ENCODE measurements at regions not wholly inside any gene's neighbourhood (a gene's known extent, or its start where the extent isn't known, plus 50 kb on each side); places are given as distances from the start of the nearest gene placed in this dataset.

DNA sequence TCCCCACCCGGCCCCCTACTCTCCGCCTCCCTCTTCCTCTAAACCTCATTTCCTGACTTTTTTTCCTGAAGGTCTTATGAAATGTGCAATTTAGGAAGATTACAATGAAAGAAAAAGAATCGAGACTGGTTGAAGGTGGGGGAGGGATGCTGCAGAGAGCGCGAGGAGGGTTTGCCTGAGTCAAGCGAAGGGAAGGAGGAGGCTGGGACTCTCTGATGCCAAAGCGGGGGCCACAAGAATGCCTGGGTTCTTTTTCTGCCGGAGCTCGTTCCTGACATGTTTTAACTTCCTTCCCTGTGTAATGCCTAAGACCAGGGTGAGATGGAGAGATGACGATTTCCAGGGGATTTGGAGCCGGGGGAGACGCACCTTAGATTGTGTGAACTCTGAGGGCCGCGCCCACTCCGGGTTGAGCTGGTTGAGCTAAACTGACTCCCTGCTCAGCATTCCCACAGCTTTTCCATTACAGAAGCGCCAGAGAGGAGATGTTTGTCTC lies 270.5 kb upstream of the SORL1-AS1 start:
- DNase-seq, result no peak

DNA sequence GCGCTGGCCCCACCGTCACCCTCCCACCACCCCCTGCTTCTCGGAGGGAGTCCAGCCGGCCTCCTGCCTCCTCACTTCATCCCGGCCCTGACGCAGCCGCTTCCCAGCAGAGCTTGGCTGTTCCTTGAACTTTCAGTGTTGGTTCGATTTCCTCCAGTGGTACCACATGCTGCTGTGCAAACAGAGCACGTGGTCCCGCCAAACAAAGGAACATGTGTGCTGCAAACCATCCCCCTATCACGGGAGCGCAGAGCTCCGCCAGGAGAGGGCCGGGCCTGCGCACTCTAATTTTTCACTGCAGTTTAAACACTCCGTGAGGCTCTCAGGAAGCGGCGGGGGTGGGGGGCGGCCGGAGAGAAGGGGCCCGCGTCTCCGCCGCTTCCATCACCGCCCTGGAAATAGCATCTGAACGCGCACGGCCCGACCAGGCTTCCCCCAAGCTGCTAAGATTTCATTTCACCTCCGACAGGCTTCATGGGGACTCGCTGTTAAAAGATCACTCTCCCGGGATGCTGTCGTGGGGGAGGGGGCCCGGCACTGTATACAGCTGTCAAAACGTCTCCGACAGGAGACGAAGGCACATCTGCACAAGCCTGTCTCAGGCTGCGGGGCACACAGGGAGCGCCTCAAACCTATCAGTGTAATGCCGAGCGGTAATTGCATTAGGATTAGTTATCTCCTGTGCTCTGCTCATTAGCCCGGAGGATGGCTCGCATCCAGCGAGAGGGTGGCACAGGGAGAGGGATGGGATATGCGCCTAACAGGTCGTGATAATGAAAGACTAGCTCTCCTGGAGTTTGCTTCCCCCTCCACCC lies 269.9 kb upstream of the SORL1-AS1 start:
- peak; percentile 25 for DNase-seq

DNA sequence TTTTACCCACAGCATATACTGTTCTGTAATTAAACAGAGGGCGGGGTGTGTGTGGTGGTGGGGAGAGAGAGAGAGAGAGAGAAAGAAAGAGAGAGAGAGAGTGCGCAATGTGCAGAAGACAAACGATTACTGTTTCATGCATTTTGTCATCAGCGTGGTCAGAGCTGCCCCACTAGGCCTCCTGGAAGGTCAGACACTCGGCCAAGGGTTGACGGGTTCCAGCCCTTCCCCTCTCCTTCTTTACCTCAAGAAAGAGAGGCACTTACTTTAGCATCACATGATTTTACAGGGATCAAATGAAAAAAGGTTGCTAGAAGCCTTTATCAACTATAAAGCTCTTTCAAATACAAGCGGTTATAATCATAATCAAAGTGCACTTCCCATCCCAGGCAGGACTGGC lies 269.2 kb upstream of the SORL1-AS1 start:
- DNase-seq, result no peak

DNA sequence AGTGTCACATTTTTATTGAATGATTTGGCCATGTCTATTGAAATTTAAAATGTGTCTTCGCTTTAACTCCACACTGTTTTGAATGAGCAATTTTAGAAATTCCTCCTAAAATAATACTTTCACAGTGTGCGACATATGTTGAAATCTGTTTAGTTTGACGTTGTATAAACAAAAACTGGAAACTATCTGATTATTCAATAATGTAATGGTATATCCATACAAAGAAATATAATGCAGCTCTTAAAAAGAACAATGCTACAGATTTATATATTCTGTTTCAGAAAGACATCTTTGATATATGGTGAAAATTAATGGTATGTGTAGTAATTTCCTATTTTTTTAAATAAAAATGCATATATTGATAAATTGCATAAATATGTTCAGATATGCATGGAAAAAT lies 268.7 kb upstream of the SORL1-AS1 start:
- no peak for DNase-seq

DNA sequence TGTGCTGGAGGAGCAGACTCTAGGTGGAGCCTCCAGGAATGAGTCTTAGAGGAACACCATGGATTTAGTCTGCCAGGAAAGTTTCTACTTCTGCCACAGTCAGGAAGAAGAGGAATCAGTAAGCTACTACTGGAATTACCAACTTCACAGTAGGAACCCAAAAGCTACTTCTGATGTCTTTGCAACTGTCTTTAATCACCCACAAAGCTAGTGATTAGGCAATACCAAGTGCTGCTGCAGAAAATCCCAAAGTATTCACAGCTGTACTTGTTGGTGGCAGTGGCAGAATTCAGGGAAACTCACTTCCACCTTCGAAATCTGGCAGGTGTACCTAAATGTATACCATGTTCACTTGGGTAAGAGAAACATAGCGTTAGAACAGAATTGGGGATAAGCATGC lies 264.5 kb upstream of the SORL1-AS1 start:
- DNase-seq, result no peak

DNA sequence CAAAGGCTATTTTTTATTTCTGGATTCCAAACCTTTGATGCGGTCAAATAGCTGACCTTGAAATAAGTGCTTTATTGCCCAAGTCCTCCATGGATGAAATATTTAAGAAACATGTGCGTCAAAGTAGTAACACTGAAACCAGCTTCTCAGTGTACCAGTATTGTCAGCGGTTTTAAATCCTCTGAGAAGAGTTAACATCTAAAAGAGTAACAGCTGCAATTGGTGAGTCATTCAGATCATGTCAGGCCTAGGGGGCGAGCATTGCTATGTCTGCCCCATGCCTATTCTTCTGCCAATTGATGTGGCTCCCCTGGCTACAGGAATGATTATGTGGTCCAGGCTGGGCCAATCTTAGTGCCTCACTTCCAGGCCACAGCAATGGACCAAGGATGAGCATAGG lies 263.3 kb upstream of the SORL1-AS1 start:
- no peak for DNase-seq

DNA sequence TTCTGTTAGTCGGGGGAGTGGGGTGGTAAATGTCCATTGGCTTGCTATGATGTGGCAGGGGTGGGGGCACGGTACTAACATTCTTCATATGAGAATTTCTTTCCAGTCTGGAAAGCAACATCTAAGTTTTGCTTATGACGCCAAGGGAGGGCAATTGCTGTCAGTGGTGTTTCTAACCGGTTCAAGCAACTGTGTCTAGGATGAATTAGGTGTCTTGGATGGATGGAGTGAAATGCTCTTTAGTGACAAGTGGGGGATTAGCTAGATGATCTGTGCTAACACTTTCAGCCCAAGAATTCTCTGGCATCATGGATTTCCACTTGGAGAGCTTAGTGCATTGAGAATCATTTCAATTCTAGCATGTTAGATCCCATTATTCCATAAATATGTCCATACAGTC lies 262.6 kb upstream of the SORL1-AS1 start:
- DNase-seq, result no peak

DNA sequence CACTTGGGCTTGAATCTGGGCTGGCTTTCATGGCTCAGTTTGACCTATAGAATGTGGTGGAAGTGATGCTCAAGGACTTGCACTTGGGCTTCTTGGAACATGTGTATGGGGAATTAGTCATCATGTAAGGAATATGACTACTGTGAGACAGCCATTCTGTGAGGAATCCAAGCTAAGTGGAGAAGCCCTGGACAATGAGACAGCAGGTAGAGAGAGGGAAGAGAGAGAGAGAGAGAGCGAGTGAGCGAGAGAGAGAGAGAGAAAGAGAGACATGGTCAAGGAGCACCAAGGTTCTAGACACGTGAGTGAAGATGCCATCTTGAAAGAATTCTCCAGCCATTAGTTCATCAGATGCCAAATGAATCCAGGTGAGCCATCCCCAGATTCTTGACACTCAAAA lies 261.6 kb upstream of the SORL1-AS1 start:
- DNase-seq, result no peak

DNA sequence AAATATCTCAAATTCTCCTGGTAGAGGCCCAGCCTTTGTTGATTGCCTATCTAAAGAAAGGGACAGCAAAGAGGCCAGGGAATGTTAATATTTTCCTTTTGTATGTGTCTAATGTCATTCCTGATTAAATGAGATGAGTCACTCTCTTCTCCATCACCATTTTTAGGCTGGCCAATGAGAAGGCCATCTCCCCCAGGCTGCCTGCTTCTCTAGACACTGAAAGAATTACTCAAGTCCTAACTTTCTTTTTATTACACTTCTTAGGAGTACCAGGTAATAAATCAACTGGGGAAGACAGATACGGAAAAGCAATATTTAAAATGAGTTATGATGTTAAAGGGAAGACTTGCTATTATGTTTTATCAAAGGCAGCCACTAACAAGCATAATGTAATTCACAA lies 259.2 kb upstream of the SORL1-AS1 start:
- no peak for DNase-seq

DNA sequence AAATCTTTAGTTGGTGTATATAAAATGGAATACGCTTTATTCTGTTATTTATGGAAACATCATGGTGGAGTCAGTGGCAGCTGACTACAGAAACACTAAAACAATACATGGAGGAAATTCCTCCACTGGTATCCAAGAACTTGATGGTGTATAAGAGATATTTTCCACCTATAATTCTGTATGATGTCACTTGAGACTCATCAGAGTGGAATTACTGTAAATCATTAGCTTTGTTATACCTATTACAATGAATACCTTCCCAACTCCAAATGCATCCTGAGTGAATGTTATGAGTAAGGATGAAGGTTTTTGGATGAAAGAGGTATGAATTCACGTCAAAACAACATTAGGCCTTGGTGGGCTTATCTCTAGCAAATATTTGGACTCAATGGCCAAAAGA lies 258.5 kb upstream of the SORL1-AS1 start:
- DNase-seq, result no peak

DNA sequence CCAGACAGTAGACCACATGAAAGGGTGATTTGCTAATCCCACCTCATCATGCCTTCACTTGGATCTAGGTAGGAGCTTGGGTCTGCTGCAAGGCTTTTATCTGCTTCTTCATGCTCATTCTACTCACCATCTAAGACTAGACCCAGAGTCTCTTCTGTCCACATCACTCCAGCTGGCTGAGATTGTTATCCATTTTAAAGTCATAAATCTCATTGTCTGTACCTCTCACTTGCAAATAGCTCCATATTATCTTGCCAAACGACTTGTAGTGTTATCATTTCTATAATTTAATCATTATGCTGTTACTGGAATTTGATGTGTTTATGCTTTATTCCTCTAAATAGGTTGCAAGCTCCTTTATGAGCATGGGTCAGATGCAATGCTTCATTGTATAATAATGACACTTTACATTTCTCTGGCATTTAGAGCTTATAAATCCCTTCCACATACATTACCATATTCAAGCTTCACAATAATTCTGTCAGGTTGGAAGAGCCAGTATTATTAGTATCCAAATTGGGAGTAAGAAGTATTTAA lies 254.2 kb upstream of the SORL1-AS1 start:
- DNase-seq, result no peak

DNA sequence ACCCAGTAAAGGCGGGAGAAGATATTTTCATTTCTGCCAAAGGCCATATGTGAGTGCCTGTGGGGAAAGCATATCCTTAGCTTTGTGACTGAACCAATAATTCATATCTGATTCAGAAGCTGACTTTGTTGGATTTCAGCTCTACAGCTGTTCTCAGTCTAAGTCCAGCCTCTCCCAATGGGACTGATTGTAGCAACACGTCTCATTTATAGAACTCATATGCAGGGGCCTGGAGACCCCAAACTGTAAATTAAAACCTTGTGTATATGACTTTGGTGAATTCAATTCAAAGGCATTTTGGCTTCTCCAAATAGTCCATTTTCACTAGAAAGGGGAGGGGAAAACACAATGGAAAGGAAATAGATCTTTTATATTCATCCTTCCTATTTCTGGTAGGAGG lies 250.4 kb upstream of the SORL1-AS1 start:
- DNase-seq, result no peak

DNA sequence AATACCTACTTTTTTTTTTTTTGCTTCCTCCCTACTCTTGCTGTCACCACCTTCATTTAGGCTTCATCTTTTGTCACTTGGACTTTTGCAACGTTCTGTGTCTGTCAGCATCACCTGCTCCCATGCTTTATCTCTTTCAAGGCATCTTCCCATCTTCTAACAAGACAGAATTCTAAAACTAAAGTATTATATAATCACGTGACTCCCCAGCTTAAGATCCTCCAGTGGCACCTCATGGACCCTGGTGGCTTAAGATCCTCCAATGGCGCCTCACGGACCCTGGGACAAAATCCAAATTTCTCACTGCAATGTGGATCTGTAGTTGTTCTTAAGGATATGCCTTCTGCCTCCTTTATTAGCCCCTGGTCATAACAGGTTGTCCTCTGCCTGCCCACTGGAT lies 248.2 kb upstream of the SORL1-AS1 start:
- DNase-seq, result no peak

DNA sequence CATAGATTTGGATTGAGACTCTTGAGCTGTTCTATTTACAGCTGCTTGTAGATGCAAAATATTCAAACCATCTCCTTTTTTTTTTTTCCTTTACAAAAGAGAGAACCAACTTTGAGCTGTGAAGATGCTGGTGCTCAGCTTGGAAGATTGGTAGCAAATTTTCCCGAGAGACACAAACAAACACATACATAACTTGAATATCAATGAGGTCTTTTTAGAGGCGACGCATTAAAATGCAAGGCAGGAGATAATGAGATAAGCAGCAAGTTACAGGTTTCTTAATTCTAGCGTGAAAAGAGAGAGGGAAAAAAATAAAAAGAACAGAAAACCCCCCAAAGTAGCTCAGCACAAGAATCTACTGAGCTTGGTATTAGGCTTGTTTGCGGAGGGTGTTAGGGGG lies 247.0 kb upstream of the SORL1-AS1 start:
- no peak for DNase-seq

DNA sequence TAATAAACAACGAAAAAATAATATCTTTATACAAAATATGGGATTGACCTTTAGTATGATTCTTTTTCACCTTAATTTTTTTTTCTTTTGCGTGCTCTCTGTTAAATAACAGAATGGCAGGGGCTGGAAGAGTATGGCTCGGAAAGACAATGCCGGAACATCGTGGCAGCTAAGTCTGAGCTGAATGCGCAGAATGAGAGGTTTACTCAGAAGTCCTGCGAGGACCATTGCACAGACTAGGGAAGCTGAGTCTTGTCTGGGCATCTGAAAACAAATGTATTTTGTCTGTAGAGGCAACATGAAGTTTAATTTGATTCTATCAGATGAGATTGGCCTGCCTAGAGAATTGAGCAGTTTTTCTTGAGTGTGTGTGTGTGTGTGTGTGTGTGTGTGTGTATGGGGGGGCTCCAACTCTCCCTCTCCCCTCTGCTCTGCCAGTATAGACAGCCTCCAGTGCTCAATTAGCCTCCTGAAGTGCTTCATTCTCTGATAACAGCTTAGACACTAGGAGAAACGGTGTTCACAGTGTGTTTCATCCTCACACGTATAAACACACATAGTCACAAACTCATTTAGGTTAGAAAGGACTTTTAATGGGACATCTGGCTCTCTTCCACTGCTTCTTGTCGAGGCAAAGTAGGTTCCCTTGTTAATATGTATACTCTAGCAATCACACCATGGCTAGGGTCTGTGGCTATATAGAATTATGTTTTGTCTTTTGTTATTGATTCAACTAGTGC lies 244.3 kb upstream of the SORL1-AS1 start:
- DNase-seq, result no peak

DNA sequence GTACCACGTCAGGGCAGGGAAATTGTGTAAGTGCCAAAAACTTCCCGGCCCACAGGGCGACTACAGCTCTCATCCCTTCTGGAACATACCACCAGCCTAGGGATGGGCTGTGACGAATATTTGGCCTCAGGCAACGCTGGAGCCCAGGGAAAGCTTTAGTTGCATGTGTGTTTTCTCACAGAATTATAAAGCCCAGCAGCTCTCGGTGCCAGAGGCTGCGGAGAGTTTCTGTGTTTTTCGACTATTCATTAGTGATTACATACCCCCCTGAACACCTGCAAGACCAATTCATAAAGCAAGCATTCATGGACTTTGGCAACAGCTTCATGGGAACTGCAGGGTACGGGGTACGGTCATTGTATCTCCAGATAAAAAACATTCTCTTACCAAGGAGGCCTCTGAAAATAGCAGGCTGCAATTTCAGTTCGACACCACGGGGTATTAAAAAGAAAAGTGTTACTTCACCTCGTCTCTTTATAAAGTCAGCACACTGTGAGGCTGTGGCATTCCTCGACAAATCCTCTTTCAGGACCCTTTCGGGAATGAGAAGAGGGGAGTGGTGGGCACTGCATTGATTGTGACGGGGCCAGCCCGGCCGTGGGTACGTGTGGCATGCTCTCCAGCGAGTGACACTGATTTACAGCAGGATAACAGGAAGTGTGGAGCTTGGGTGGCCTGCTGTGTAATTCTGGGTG lies 243.6 kb upstream of the SORL1-AS1 start:
- no peak for DNase-seq

DNA sequence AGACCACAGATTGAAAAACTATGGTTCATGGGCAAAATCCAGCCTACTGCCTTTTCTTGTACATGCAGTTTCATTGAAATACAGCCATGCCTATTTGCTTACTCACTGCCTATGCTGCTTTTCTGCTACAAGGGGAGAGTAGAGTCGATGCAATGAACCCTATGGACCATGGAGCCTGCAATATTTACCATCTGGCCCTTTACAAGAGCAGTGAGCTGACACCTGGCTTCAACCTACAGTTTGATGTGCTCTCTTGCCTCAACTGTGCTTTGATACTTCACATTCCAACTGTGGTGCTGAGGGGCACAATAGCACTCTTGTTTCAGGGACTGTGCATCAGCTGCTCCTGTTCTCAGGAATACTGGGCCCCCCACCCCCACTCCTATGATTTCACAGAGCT lies 239.5 kb upstream of the SORL1-AS1 start:
- no peak for DNase-seq

DNA sequence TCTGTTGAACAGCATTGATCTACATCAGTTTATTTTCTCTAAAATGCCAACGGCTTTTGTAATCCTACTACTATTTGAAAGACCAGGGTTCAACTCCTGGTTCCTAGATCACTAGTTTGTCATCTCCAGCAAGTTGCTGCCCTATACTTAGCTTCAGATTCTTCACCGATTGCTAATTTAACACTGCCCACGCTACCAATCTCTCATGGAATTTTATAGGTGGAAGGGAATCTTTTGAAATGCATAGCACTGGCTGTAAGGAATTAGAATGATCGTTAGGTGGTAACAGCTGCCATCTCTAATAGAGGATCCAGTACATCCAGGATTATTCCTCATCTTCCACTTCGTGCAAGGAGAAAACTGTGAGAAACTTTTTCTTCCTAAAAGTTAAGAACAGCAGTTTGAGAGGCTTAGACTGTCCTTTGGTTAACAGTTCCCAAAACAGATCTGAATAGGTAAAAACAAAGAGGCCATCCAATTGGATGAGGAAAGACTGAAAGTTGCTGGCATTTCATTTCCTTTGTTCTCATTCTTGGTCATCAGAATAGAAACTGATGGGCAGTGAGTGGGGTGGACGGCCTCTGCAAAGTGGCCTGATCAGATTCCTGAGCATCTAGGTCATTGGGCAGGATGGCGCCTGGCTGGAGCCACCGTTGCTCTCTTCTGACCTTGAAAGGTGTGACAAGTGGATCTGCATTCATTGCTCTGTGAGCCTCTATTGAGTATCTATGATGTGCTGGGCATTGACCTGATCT lies 236.3 kb upstream of the SORL1-AS1 start:
- no peak for DNase-seq

DNA sequence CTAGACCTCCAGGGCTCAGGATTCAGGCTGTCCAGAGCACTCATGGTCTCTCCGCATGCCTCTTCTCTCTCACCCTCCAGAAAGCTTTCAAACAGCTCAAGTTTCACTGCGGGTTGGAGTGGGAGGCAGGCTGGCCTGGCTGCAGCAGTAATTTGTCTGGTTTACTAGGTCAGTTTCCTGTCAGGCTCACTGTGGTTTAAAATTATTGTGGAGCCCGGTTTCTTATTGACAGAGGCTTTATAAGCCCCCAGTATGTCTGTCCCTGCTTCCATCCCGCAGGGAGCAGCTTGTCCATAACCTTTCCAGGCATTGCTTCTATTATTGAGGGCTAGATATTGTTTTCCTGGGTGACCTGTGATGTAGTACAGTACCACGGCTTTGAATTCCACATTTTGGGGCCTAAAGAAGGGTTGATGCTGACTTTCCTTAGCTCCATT lies 235.3 kb upstream of the SORL1-AS1 start:
- no peak for DNase-seq

DNA sequence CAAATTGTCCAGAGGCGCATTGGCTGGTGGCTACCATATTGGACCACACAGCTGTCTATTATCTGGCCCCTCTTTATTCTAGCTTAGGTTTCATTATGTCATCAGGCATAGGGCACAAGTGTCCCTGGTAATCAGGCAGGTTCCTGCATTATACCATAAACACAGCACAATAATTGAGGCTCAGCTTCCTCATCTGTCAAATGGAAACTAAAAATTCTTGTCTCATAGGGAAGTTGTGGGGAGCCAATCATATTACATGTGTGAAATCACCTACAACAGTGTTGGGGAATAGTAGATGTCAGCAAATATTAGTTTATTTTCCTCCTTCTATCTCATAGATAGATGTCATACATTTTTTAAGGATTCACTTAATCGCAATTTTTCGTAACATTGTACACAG lies 231.0 kb upstream of the SORL1-AS1 start:
- DNase-seq, result no peak

Data from NCI-H524 treated with DMSO at 0.1 percent for 48 hours (cell line).